Urothelium cell line (cell line): ENCODE measurements at regions not wholly inside any gene's neighbourhood (a gene's known extent, or its start where the extent isn't known, plus 50 kb on each side); places are given as distances from the start of the nearest gene placed in this dataset.

Experiments
- DNase-seq: peaks from one replicate; pipeline ENCODE4 v3.0.0; 2011; ENCODE audit warnings: low spot score, mixed read lengths
- FAIRE-seq: peaks from 2 replicates; lab custom pipeline; 2011; peaks lifted over from hg19 to GRCh38; lab: Jason Lieb, UNC

DNA sequence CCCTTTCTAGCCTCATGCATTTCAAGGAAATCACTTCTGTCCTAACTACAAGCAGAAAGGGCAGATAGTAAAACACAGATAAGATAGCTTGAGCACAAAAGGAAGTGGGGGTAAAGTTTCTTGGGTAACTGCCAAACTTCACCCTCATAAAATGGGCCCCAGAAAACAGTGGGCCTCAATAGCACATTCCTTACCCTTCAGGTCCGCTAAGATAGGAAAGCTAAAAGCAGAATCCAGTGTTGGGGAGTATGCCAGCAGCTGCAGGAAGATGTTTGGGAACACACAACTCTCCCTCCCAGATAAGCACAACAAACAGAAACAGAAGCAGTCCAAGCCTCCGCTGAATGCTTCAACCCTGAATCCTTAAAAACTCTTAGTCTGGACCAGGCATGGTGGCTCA lies 110.9 kb upstream of the MGAT4C start:
- no peak for FAIRE-seq

DNA sequence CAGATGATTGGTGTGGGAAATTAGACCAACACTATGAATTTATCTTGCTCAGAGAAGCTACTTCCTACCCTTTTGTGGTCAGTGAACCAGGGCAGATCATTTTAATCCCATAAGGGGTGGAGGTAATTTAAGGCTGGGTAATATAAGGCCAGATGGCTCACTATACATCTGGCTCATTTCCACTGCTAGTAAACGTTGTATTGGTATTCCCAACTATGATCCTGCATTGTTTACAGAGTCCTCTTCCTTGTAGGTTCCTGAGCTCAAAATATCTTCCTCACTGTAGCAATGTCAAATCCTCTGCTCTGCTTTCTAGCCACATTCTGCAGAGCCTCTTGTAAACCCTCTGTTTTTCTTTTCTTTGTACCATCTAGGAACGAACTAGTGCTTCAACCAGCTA lies 93.0 kb upstream of the MGAT4C start:
- DNase-seq (no peak), FAIRE-seq (no peak)

More for the DNA sequence above, 110.9 kb upstream of the MGAT4C start:
- DNase-seq, result no peak

- DNase-seq, result no peak
- FAIRE-seq, result no peak
These were observed 77.8 kb upstream of the MGAT4C start for GRCh38 chr12:86333955-86334522.

GRCh38 chr12:86331457-86331856 lies 75.3 kb upstream of the MGAT4C start:
- FAIRE-seq (no peak), DNase-seq (no peak)

DNA sequence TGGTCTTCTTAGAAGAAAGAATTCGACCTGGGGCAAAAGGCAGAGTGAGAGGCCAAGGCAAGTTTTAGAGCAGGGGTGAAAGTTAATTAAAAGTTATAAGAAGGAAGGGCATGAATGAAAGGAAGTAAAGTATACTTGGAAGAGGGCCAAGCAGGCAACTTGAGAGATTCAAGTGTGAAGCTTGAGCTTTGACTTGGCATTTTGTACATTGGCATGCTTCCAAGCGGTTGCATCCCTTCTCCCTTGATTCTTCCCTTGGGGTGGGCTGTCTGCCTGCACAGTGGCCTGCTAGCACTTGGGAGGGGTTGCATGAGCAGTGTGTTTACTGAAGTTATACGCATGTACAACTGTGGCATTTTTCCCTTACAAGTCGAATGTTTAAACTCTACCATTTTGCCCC lies 74.8 kb upstream of the MGAT4C start:
- DNase-seq (no peak), FAIRE-seq (no peak)

- DNase-seq (no peak), FAIRE-seq (no peak)
These were observed 56.0 kb upstream of the MGAT4C start for GRCh38 chr12:86312232-86312631.
